ENCODE measurements at regions not wholly inside any gene's neighbourhood (a gene's known extent, or its start where the extent isn't known, plus 50 kb on each side); places are given as distances from the start of the nearest gene placed in this dataset.

GRCh38 chr12:88716240-88716639, 136.0 kb upstream of the KITLG start:
- TF ChIP-seq, protein P1, sequence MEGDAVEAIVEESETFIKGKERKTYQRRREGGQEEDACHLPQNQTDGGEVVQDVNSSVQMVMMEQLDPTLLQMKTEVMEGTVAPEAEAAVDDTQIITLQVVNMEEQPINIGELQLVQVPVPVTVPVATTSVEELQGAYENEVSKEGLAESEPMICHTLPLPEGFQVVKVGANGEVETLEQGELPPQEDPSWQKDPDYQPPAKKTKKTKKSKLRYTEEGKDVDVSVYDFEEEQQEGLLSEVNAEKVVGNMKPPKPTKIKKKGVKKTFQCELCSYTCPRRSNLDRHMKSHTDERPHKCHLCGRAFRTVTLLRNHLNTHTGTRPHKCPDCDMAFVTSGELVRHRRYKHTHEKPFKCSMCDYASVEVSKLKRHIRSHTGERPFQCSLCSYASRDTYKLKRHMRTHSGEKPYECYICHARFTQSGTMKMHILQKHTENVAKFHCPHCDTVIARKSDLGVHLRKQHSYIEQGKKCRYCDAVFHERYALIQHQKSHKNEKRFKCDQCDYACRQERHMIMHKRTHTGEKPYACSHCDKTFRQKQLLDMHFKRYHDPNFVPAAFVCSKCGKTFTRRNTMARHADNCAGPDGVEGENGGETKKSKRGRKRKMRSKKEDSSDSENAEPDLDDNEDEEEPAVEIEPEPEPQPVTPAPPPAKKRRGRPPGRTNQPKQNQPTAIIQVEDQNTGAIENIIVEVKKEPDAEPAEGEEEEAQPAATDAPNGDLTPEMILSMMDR (IDR thresholded peaks at IDR 0.05): no peak
- no peak for TF ChIP-seq POLR2A (IDR thresholded peaks at IDR 0.05)

Measured in ovary (tissue), 3 donors.